ENCODE measurements at regions not wholly inside any gene's neighbourhood (a gene's known extent, or its start where the extent isn't known, plus 50 kb on each side); places are given as distances from the start of the nearest gene placed in this dataset.

DNA sequence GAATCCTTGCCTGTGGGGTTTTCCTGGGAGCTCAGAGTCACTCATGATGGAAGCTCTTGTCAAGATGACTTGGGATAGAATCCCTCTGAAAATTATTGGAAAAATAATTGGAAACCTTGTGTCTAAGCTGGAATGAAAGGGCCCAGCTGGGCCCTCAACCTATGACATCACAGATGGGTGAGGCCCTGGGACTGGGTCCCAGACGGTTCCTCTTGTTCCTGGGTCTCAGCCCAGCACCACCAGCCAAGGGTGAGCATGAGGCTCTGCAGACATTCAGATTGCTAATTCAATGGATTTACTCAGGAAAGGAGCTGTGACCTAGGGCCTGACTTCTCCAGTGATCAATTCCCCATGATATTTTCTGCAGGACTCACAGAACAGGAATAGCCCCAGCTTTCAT, 188.3 kb upstream of the MYT1L start (continued):
- TF ChIP-seq, protein P1, sequence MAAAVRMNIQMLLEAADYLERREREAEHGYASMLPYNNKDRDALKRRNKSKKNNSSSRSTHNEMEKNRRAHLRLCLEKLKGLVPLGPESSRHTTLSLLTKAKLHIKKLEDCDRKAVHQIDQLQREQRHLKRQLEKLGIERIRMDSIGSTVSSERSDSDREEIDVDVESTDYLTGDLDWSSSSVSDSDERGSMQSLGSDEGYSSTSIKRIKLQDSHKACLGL (CRISPR knock-in tag; IDR thresholded peaks at IDR 0.05; ENCODE audit: borderline replicate concordance, poor library complexity, severe bottlenecking), result no peak

DNA sequence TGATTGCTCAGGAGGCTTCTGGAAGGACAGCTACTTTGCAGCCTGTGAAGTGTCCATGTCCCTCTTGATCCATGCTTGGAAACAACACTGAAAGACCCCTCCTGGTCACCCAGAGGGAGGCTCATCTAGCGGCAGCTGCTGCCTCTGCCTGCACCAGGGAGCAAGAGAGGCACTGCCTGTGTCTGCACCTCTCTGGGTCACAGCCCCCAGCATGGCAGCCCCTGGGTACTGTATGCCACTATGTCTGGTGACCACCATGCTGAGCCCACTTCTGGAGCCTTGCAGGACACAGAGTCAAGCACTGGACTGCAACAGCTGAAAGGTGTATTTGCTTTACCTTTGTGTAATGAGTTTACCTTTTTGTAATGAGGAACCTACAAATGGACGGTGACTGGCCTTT, 186.3 kb upstream of the MYT1L start:
- no peaks in the 10 kb centered on the region for H3K9me1 ChIP-seq (ENCODE audit: control insufficient read depth, insufficient read depth, low read length)
- FAIRE-seq, result no peak
- H3K27ac ChIP-seq (ENCODE audit: extremely low read depth, low read depth, low read length), result no peak overlapping the region
- DNase-seq (ENCODE audit: extremely low read depth in 1 of 4, low spot score in 3 of 4), result no peak
- BruUV-seq (replicated peaks), result no TSS peak
- H3K79me2 ChIP-seq (ENCODE audit: control insufficient read depth, insufficient read depth, low read length), result no peaks in the 10 kb centered on the region
- H3K9ac ChIP-seq (ENCODE audit: insufficient read depth in 1 of 2, low read depth in 2 of 2, low read length in 2 of 2), result no peak overlapping the region
- no peak overlapping the region for H3K4me2 ChIP-seq (ENCODE audit: insufficient read depth, low read length)
- in situ Hi-C loops (cut with MboI) (no loop called here), intact Hi-C loops (cut with micrococcal nuclease) (no loop called here)
- ChIA-PET POLR2A (no interaction called here), CTCF (ENCODE audit: low intra/inter-chr PET ratio) (no interaction called here)
- no peaks in the 10 kb centered on the region for H3K4me1 ChIP-seq (replicated peaks in 1 of 2; ENCODE audit: control insufficient read depth in 2 of 2, insufficient read depth in 2 of 2, low read length in 2 of 2)
- no peak overlapping the region for H2AFZ ChIP-seq (ENCODE audit: low read depth, low read length)
- ATAC-seq, result no peak
- WGBS (ENCODE audit: insufficient coverage, low coverage, missing lambda C conversion rate), result 0% methylated on average over 2 of the region's 2 CpGs
- H3K4me3 ChIP-seq, result no peak overlapping the region
- no peaks in the 10 kb centered on the region for H3K9me3 ChIP-seq (replicated peaks; ENCODE audit: control insufficient read depth, insufficient read depth, low read depth, low read length)
- no peaks in the 10 kb centered on the region for H4K20me1 ChIP-seq (replicated peaks; ENCODE audit: control insufficient read depth, insufficient read depth, low read length)
- no peaks in the 10 kb centered on the region for H3K36me3 ChIP-seq (ENCODE audit: control insufficient read depth, insufficient read depth, low read length)
- H3K27me3 ChIP-seq (ENCODE audit: control insufficient read depth in 2 of 2, insufficient read depth in 2 of 2, low read length in 2 of 2), result peaks cover 5 to 21% of the 10 kb centered on the region in 2 experiments; a peak in 3 of 5 replicates
- TF ChIP-seq HNRNPL (IDR thresholded peaks at IDR 0.05; ENCODE audit: low read depth, low read length), result no peak
- no peak for TF ChIP-seq SLC30A9 (CRISPR knock-in tag; IDR thresholded peaks at IDR 0.05)
- TF ChIP-seq, protein P2, sequence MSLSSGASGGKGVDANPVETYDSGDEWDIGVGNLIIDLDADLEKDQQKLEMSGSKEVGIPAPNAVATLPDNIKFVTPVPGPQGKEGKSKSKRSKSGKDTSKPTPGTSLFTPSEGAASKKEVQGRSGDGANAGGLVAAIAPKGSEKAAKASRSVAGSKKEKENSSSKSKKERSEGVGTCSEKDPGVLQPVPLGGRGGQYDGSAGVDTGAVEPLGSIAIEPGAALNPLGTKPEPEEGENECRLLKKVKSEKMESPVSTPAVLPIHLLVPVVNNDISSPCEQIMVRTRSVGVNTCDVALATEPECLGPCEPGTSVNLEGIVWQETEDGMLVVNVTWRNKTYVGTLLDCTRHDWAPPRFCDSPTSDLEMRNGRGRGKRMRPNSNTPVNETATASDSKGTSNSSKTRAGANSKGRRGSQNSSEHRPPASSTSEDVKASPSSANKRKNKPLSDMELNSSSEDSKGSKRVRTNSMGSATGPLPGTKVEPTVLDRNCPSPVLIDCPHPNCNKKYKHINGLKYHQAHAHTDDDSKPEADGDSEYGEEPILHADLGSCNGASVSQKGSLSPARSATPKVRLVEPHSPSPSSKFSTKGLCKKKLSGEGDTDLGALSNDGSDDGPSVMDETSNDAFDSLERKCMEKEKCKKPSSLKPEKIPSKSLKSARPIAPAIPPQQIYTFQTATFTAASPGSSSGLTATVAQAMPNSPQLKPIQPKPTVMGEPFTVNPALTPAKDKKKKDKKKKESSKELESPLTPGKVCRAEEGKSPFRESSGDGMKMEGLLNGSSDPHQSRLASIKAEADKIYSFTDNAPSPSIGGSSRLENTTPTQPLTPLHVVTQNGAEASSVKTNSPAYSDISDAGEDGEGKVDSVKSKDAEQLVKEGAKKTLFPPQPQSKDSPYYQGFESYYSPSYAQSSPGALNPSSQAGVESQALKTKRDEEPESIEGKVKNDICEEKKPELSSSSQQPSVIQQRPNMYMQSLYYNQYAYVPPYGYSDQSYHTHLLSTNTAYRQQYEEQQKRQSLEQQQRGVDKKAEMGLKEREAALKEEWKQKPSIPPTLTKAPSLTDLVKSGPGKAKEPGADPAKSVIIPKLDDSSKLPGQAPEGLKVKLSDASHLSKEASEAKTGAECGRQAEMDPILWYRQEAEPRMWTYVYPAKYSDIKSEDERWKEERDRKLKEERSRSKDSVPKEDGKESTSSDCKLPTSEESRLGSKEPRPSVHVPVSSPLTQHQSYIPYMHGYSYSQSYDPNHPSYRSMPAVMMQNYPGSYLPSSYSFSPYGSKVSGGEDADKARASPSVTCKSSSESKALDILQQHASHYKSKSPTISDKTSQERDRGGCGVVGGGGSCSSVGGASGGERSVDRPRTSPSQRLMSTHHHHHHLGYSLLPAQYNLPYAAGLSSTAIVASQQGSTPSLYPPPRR (CRISPR knock-in tag; IDR thresholded peaks at IDR 0.05; ENCODE audit: borderline replicate concordance), result no peak
- TF ChIP-seq ZNF143 (CRISPR knock-in tag; IDR thresholded peaks at IDR 0.05), result no peak
- no peak for TF ChIP-seq ZNF696 (CRISPR knock-in tag; conservative IDR thresholded peaks at IDR 0.05)
- TF ChIP-seq NBN (IDR thresholded peaks at IDR 0.05; ENCODE audit: low read depth), result no peak
- TF ChIP-seq, protein P3, sequence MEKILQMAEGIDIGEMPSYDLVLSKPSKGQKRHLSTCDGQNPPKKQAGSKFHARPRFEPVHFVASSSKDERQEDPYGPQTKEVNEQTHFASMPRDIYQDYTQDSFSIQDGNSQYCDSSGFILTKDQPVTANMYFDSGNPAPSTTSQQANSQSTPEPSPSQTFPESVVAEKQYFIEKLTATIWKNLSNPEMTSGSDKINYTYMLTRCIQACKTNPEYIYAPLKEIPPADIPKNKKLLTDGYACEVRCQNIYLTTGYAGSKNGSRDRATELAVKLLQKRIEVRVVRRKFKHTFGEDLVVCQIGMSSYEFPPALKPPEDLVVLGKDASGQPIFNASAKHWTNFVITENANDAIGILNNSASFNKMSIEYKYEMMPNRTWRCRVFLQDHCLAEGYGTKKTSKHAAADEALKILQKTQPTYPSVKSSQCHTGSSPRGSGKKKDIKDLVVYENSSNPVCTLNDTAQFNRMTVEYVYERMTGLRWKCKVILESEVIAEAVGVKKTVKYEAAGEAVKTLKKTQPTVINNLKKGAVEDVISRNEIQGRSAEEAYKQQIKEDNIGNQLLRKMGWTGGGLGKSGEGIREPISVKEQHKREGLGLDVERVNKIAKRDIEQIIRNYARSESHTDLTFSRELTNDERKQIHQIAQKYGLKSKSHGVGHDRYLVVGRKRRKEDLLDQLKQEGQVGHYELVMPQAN (IDR thresholded peaks at IDR 0.05; ENCODE audit: borderline replicate concordance), result no peak
- TF ChIP-seq SMAD1 (IDR thresholded peaks at IDR 0.05; ENCODE audit: low read depth, low read length, partially characterized antibody), result no peak
- no peak for TF ChIP-seq MECOM (CRISPR knock-in tag; IDR thresholded peaks at IDR 0.05)
- TF ChIP-seq SMARCA5 (IDR thresholded peaks at IDR 0.05), result no peak
- no peak for TF ChIP-seq RNF2 (IDR thresholded peaks at IDR 0.05)
- TF ChIP-seq HNRNPH1 (optimal IDR thresholded peaks at IDR 0.05; ENCODE audit: low read depth, low read length), result no peak
- TF ChIP-seq ETV5 (CRISPR knock-in tag; IDR thresholded peaks at IDR 0.05; ENCODE audit: low read depth), result no peak
- TF ChIP-seq DIDO1 (tag; IDR thresholded peaks at IDR 0.05; ENCODE audit: low read depth), result no peak

Measured in K562 (cell line).